ENCODE measurements at regions not wholly inside any gene's neighbourhood (a gene's known extent, or its start where the extent isn't known, plus 50 kb on each side); places are given as distances from the start of the nearest gene placed in this dataset.

DNA sequence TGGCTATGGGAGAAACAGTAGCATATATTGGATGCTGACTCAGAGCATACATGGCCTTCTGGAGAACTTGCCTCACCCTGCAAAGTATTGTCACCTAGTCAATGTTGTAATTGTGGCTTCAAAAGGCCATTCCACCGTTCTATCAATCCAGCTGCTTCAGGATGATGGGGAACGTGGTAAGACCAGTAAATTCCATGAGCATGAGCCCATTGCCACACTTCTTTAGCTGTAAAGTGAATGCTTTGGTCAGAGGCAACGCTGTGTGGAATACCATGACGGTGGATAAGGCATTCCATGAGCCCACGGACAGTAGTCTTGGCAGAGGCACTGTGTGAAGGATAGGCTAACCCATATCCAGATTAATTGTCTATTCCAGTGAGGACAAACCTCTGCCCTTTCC, 1300.1 kb upstream of the ACVR2A start:
- ChIA-PET POLR2A (no interaction called here), CTCF (no interaction called here)
- H3K27me3 Mint-ChIP-seq = no peaks in the 10 kb centered on the region
- H3K79me2 ChIP-seq (ENCODE audit: control insufficient read depth, insufficient read depth, low read length) = no peaks in the 10 kb centered on the region
- no peaks in the 10 kb centered on the region for H3K9me3 Mint-ChIP-seq (ENCODE audit: insufficient read depth)
- H3K36me3 ChIP-seq (replicated peaks in 1 of 2; ENCODE audit: control extremely low read depth in 1 of 2, control insufficient read depth in 1 of 2, extremely low read depth in 1 of 2, insufficient read depth in 2 of 2, low read length in 1 of 2) = no peaks in the 10 kb centered on the region
- H3K9me3 ChIP-seq (ENCODE audit: control extremely low read depth in 1 of 3, control insufficient read depth in 2 of 3, insufficient read depth in 1 of 3, low read length in 2 of 3) = no peaks in the 10 kb centered on the region
- no peak overlapping the region for H3K9ac ChIP-seq (ENCODE audit: low read length)
- no peak for DNase-seq
- H3K27ac Mint-ChIP-seq = no peak overlapping the region
- no peaks in the 10 kb centered on the region for H4K20me1 ChIP-seq (ENCODE audit: control insufficient read depth, insufficient read depth, low read length, poor library complexity, severe bottlenecking)
- ATAC-seq (ENCODE audit: low read depth) = no peak
- H2AFZ ChIP-seq (ENCODE audit: insufficient read depth, low read depth, low read length, poor library complexity, severe bottlenecking) = no peak overlapping the region
- WGBS (ENCODE audit: insufficient coverage) = 93% methylated on average over 5 of the region's 5 CpGs
- H3K4me1 Mint-ChIP-seq = no peaks in the 10 kb centered on the region
- no peak overlapping the region for H3K4me3 ChIP-seq (ENCODE audit: control extremely low read depth in 1 of 5, extremely low read depth in 1 of 5, insufficient read depth in 1 of 5, low read depth in 2 of 5, low read length in 4 of 5)
- no peaks in the 10 kb centered on the region for H3K4me1 ChIP-seq (ENCODE audit: control insufficient read depth in 2 of 2, insufficient read depth in 2 of 2, low read length in 2 of 2)
- no peaks in the 10 kb centered on the region for H3K27me3 ChIP-seq (replicated peaks in 1 of 4; ENCODE audit: control extremely low read depth in 1 of 4, control insufficient read depth in 3 of 4, insufficient read depth in 4 of 4, low read length in 3 of 4)
- no peak overlapping the region for H3K4me2 ChIP-seq (replicated peaks; ENCODE audit: low read depth, low read length, poor library complexity, severe bottlenecking)
- H3K27ac ChIP-seq (ENCODE audit: low read length in 2 of 2) = no peak overlapping the region
- H3K4me3 Mint-ChIP-seq = no peak overlapping the region
- TF ChIP-seq EZH2 (IDR thresholded peaks at IDR 0.05; ENCODE audit: borderline replicate concordance, insufficient read depth, low read depth, low read length, poor library complexity, severe bottlenecking) = no peak
- TF ChIP-seq, protein P1, sequence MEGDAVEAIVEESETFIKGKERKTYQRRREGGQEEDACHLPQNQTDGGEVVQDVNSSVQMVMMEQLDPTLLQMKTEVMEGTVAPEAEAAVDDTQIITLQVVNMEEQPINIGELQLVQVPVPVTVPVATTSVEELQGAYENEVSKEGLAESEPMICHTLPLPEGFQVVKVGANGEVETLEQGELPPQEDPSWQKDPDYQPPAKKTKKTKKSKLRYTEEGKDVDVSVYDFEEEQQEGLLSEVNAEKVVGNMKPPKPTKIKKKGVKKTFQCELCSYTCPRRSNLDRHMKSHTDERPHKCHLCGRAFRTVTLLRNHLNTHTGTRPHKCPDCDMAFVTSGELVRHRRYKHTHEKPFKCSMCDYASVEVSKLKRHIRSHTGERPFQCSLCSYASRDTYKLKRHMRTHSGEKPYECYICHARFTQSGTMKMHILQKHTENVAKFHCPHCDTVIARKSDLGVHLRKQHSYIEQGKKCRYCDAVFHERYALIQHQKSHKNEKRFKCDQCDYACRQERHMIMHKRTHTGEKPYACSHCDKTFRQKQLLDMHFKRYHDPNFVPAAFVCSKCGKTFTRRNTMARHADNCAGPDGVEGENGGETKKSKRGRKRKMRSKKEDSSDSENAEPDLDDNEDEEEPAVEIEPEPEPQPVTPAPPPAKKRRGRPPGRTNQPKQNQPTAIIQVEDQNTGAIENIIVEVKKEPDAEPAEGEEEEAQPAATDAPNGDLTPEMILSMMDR (IDR thresholded peaks at IDR 0.05) = no peak
- intact Hi-C loops (cut with micrococcal nuclease) = no loop called here

DNA sequence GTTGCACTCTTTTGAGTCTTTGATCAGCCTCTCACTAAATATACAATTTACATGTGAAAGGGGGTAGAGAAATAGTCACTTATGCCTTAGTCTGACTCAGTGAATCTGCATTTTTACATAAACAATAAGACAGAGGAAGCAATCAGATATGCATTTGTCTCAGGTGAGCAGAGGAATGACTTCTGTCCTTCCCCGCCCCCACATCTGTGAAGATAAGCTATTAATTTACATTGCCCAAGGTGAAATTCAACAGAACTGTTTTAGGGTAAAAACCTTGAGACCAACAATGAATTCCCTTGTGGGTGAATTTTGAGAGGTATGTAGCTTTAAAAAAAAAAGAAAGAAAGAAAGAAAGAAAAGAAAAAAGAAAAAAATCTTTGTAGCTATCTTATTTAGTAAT, 1302.9 kb upstream of the ACVR2A start:
- Mint-ChIP-seq H3K4me1 (no peaks in the 10 kb centered on the region), H3K9me3 (ENCODE audit: insufficient read depth) (no peaks in the 10 kb centered on the region), H3K27ac (no peak overlapping the region), H3K4me3 (no peak overlapping the region), H3K27me3 (no peaks in the 10 kb centered on the region)
- H3K27ac ChIP-seq (ENCODE audit: low read length in 2 of 2) = no peak overlapping the region
- intact Hi-C loops (cut with micrococcal nuclease) = no loop called here
- H3K9ac ChIP-seq (ENCODE audit: low read length) = no peak overlapping the region
- no peak for DNase-seq
- no peaks in the 10 kb centered on the region for H3K4me1 ChIP-seq (ENCODE audit: control insufficient read depth in 2 of 2, insufficient read depth in 2 of 2, low read length in 2 of 2)
- H3K9me3 ChIP-seq (ENCODE audit: control extremely low read depth in 1 of 3, control insufficient read depth in 2 of 3, insufficient read depth in 1 of 3, low read length in 2 of 3) = peaks cover 0 to 2% (median 0%) of the 10 kb centered on the region in 3 donors
- H4K20me1 ChIP-seq (ENCODE audit: control insufficient read depth, insufficient read depth, low read length, poor library complexity, severe bottlenecking) = no peaks in the 10 kb centered on the region
- no peaks in the 10 kb centered on the region for H3K36me3 ChIP-seq (replicated peaks in 1 of 2; ENCODE audit: control extremely low read depth in 1 of 2, control insufficient read depth in 1 of 2, extremely low read depth in 1 of 2, insufficient read depth in 2 of 2, low read length in 1 of 2)
- H3K79me2 ChIP-seq (ENCODE audit: control insufficient read depth, insufficient read depth, low read length) = no peaks in the 10 kb centered on the region
- ChIA-PET POLR2A (no interaction called here), CTCF (no interaction called here)
- WGBS (ENCODE audit: insufficient coverage) = no CpG with 5 or more reads among the region's 1 CpG
- ATAC-seq (ENCODE audit: low read depth) = no peak
- H2AFZ ChIP-seq (ENCODE audit: insufficient read depth, low read depth, low read length, poor library complexity, severe bottlenecking) = no peak overlapping the region
- H3K4me2 ChIP-seq (replicated peaks; ENCODE audit: low read depth, low read length, poor library complexity, severe bottlenecking) = no peak overlapping the region
- TF ChIP-seq EZH2 (IDR thresholded peaks at IDR 0.05; ENCODE audit: borderline replicate concordance, insufficient read depth, low read depth, low read length, poor library complexity, severe bottlenecking) = no peak
- TF ChIP-seq, protein P1 (IDR thresholded peaks at IDR 0.05) = no peak
- no peaks in the 10 kb centered on the region for H3K27me3 ChIP-seq (replicated peaks in 1 of 4; ENCODE audit: control extremely low read depth in 1 of 4, control insufficient read depth in 3 of 4, insufficient read depth in 4 of 4, low read length in 3 of 4)
- no peak overlapping the region for H3K4me3 ChIP-seq (ENCODE audit: control extremely low read depth in 1 of 5, extremely low read depth in 1 of 5, insufficient read depth in 1 of 5, low read depth in 2 of 5, low read length in 4 of 5)
